Astrocyte (in vitro differentiated cells and primary cell): ENCODE measurements at regions not wholly inside any gene's neighbourhood (a gene's known extent, or its start where the extent isn't known, plus 50 kb on each side); places are given as distances from the start of the nearest gene placed in this dataset.

Source experiments
- DNase-seq: peaks from one replicate; pipeline ENCODE4 v3.0.0-alpha.2; 2010; ENCODE audit warnings: low read depth
- FAIRE-seq: peaks from 2 replicates; lab custom pipeline; 2011; peaks lifted over from hg19 to GRCh38; lab: Jason Lieb, UNC
- H2AFZ ChIP-seq: 2 replicates; pipeline ENCODE4 v1.6.0; 2012; ENCODE audit warnings: low read depth, low read length, inconsistent platforms
- H3K27ac ChIP-seq: 2 replicates; pipeline ENCODE4 v1.5.1; 2011; ENCODE audit warnings: low read depth, low read length, inconsistent platforms
- H3K27me3 ChIP-seq: 2 replicates; pipeline ENCODE4 v1.6.0; 2011; ENCODE audit warnings: low read length, inconsistent platforms; ENCODE audit not compliant: insufficient read depth
- H3K36me3 ChIP-seq: 2 replicates; pipeline ENCODE4 v1.5.1; 2011; ENCODE audit warnings: low read length, inconsistent platforms; ENCODE audit not compliant: insufficient read depth
- H3K4me1 ChIP-seq: 2 replicates; pipeline ENCODE4 v1.5.1; 2011; ENCODE audit warnings: low read length, inconsistent platforms; ENCODE audit not compliant: insufficient read depth
- H3K4me2 ChIP-seq: 2 replicates; pipeline ENCODE4 v1.6.0; 2012; ENCODE audit warnings: low read length, inconsistent platforms
- H3K4me3 ChIP-seq: 2 replicates; pipeline ENCODE4 v1.5.1; 2011; ENCODE audit warnings: low read depth, mild to moderate bottlenecking, low read length, inconsistent platforms; ENCODE audit not compliant: insufficient read depth
- H3K79me2 ChIP-seq: 2 replicates; pipeline ENCODE4 v1.6.0; 2012; ENCODE audit warnings: mild to moderate bottlenecking, low read length, inconsistent platforms; ENCODE audit not compliant: insufficient read depth
- H3K9ac ChIP-seq: 2 replicates; pipeline ENCODE4 v1.6.0; 2012; ENCODE audit warnings: mild to moderate bottlenecking, low read length, inconsistent platforms
- H3K9me3 ChIP-seq: 2 replicates; pipeline ENCODE4 v1.5.1; 2012; ENCODE audit warnings: low read depth, mild to moderate bottlenecking, low read length, inconsistent platforms; ENCODE audit not compliant: insufficient read depth
- H4K20me1 ChIP-seq: 2 replicates; pipeline ENCODE4 v1.6.0; 2012; ENCODE audit warnings: low read length, inconsistent platforms; ENCODE audit not compliant: insufficient read depth
- H3K27ac Mint-ChIP-seq: one replicate; pipeline ENCODE4 v1.8.0; 2021; ENCODE audit warnings: mild to moderate bottlenecking, mixed read lengths; ENCODE audit not compliant: unreplicated experiment
- H3K27me3 Mint-ChIP-seq: one replicate; pipeline ENCODE4 v1.8.0; 2021; ENCODE audit warnings: low read depth, mixed read lengths; ENCODE audit not compliant: unreplicated experiment
- H3K36me3 Mint-ChIP-seq: one replicate; pipeline ENCODE4 v1.8.0; 2021; ENCODE audit warnings: low read depth, mixed read lengths; ENCODE audit not compliant: unreplicated experiment
- H3K4me1 Mint-ChIP-seq: one replicate; pipeline ENCODE4 v1.8.0; 2021; ENCODE audit warnings: low read depth, mixed read lengths; ENCODE audit not compliant: unreplicated experiment
- H3K4me3 Mint-ChIP-seq: one replicate; pipeline ENCODE4 v1.8.0; 2021; ENCODE audit warnings: mild to moderate bottlenecking, moderate library complexity, mixed read lengths; ENCODE audit not compliant: unreplicated experiment
- H3K9me3 Mint-ChIP-seq: one replicate; pipeline ENCODE4 v1.8.0; 2021; ENCODE audit warnings: mild to moderate bottlenecking, mixed read lengths; ENCODE audit not compliant: unreplicated experiment
- CTCF ChIP-seq: IDR thresholded peaks from 2 replicates; pipeline ENCODE4 v1.5.1; 2011; ENCODE audit warnings: low read depth, mild to moderate bottlenecking, inconsistent platforms, low read length, moderate library complexity; ENCODE audit not compliant: insufficient read depth
- EZH2 ChIP-seq: IDR thresholded peaks from 2 replicates; pipeline ENCODE4 v1.6.1; 2012; ENCODE audit warnings: mild to moderate bottlenecking, low read length, inconsistent platforms; ENCODE audit not compliant: insufficient read depth

- H4K20me1 ChIP-seq, result no peaks in the 10 kb centered on the region
- H3K9me3 ChIP-seq, result no peaks in the 10 kb centered on the region
- H3K36me3 Mint-ChIP-seq, result no peaks in the 10 kb centered on the region
- no peaks in the 10 kb centered on the region for H3K27me3 ChIP-seq
- no peak overlapping the region for H3K27ac ChIP-seq
- no peak overlapping the region for H3K9ac ChIP-seq
- no peaks in the 10 kb centered on the region for H3K9me3 Mint-ChIP-seq
- no peak overlapping the region for H3K27ac Mint-ChIP-seq
- H3K4me1 Mint-ChIP-seq, result peaks cover 20% of the 10 kb centered on the region
- H3K4me3 ChIP-seq, result no peak overlapping the region
- H3K27me3 Mint-ChIP-seq, result no peaks in the 10 kb centered on the region
- peaks cover 14% of the 10 kb centered on the region for H3K4me1 ChIP-seq
- FAIRE-seq, result no peak
- no peaks in the 10 kb centered on the region for H3K79me2 ChIP-seq
- no peak overlapping the region for H3K4me3 Mint-ChIP-seq
- H3K36me3 ChIP-seq, result no peaks in the 10 kb centered on the region
- no peak for DNase-seq
- no peak overlapping the region for H3K4me2 ChIP-seq
- no peak overlapping the region for H2AFZ ChIP-seq
- TF ChIP-seq EZH2 (no peak), CTCF (no peak)
Observed at GRCh38 chr5:39506211-39506610, 81.4 kb upstream of the DAB2 start.

GRCh38 chr5:39505791-39506190, 81.0 kb upstream of the DAB2 start:
- H3K27me3 Mint-ChIP-seq, result no peaks in the 10 kb centered on the region
- H3K4me1 Mint-ChIP-seq, result peaks cover 22% of the 10 kb centered on the region
- no peaks in the 10 kb centered on the region for H3K36me3 Mint-ChIP-seq
- H3K9me3 ChIP-seq, result no peaks in the 10 kb centered on the region
- no peak overlapping the region for H3K4me3 ChIP-seq
- H4K20me1 ChIP-seq, result no peaks in the 10 kb centered on the region
- H3K9me3 Mint-ChIP-seq, result no peaks in the 10 kb centered on the region
- no peak overlapping the region for H3K27ac ChIP-seq
- no peak overlapping the region for H3K27ac Mint-ChIP-seq
- TF ChIP-seq CTCF (no peak), EZH2 (no peak)
- H3K4me2 ChIP-seq, result no peak overlapping the region
- no peak overlapping the region for H2AFZ ChIP-seq
- no peaks in the 10 kb centered on the region for H3K79me2 ChIP-seq
- no peak overlapping the region for H3K9ac ChIP-seq
- FAIRE-seq (no peak), DNase-seq (no peak)
- H3K4me1 ChIP-seq, result peaks cover 18% of the 10 kb centered on the region
- no peaks in the 10 kb centered on the region for H3K36me3 ChIP-seq
- no peak overlapping the region for H3K4me3 Mint-ChIP-seq
- no peaks in the 10 kb centered on the region for H3K27me3 ChIP-seq

GRCh38 chr5:39505363-39505762, 80.6 kb upstream of the DAB2 start:
- Histone ChIP-seq H2AFZ (no peak overlapping the region), H4K20me1 (no peaks in the 10 kb centered on the region), H3K4me1 (peaks cover 21% of the 10 kb centered on the region), H3K36me3 (no peaks in the 10 kb centered on the region), H3K9ac (no peak overlapping the region), H3K4me3 (no peak overlapping the region), H3K27me3 (no peaks in the 10 kb centered on the region), H3K27ac (no peak overlapping the region), H3K79me2 (no peaks in the 10 kb centered on the region), H3K4me2 (no peak overlapping the region), H3K9me3 (no peaks in the 10 kb centered on the region)
- peaks cover 26% of the 10 kb centered on the region for H3K4me1 Mint-ChIP-seq
- no peak for DNase-seq
- H3K4me3 Mint-ChIP-seq, result no peak overlapping the region
- no peaks in the 10 kb centered on the region for H3K36me3 Mint-ChIP-seq
- TF ChIP-seq CTCF (no peak), EZH2 (no peak)
- H3K9me3 Mint-ChIP-seq, result no peaks in the 10 kb centered on the region
- H3K27ac Mint-ChIP-seq, result no peak overlapping the region
- FAIRE-seq, result no peak
- H3K27me3 Mint-ChIP-seq, result no peaks in the 10 kb centered on the region
